B cell (primary cell): ENCODE measurements at regions not wholly inside any gene's neighbourhood (a gene's known extent, or its start where the extent isn't known, plus 50 kb on each side); places are given as distances from the start of the nearest gene placed in this dataset.
"Not testable (repeated sequence)": the region's sequence is repeated elsewhere in the genome, so short reads cannot be mapped to it uniquely, and the experiment has no call there.

Experiments
- EZH2 ChIP-seq: IDR thresholded peaks from 2 replicates; pipeline ENCODE4 v1.6.1; 2012; ENCODE audit warnings: borderline replicate concordance, low read depth, mild to moderate bottlenecking, moderate library complexity, low read length; ENCODE audit not compliant: insufficient read depth, poor library complexity, severe bottlenecking
- TF ChIP-seq, protein P1 (sequence below): fragments of 200-600 bp; IDR thresholded peaks from one replicate; pipeline ENCODE4 v1.8.0; 2022; ENCODE audit warnings: antibody characterized with exemption, mild to moderate bottlenecking

DNA sequence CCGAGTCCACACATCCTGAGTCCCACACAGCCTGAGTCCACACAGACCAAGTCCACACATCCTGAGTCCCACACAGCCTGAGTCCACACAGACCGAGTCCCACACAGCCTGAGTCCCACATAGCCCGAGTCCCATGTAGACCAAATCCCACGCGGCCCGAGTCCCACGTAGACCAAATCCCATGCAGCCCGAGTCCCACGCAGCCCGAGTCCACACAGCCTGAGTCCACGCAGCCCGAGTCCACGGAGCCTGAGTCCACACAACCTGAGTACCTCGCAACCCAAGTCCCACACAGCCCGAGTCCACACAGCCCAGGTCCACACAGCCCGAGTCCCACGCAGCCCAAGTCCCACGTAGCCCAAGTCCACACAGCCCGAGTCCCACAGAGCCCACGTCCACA, 60.0 kb upstream of the DACT2 start:
- TF ChIP-seq, protein P1, sequence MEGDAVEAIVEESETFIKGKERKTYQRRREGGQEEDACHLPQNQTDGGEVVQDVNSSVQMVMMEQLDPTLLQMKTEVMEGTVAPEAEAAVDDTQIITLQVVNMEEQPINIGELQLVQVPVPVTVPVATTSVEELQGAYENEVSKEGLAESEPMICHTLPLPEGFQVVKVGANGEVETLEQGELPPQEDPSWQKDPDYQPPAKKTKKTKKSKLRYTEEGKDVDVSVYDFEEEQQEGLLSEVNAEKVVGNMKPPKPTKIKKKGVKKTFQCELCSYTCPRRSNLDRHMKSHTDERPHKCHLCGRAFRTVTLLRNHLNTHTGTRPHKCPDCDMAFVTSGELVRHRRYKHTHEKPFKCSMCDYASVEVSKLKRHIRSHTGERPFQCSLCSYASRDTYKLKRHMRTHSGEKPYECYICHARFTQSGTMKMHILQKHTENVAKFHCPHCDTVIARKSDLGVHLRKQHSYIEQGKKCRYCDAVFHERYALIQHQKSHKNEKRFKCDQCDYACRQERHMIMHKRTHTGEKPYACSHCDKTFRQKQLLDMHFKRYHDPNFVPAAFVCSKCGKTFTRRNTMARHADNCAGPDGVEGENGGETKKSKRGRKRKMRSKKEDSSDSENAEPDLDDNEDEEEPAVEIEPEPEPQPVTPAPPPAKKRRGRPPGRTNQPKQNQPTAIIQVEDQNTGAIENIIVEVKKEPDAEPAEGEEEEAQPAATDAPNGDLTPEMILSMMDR = not testable (repeated sequence)
- not testable (repeated sequence) for TF ChIP-seq EZH2
